HG03175 (cell line): ENCODE measurements at regions not wholly inside any gene's neighbourhood (a gene's known extent, or its start where the extent isn't known, plus 50 kb on each side); places are given as distances from the start of the nearest gene placed in this dataset.
"Not testable (repeated sequence)": the region's sequence is repeated elsewhere in the genome, so short reads cannot be mapped to it uniquely, and the experiment has no call there.

ENCODE experiments used
- ATAC-seq: cut with Tn5 transposase; IDR thresholded peaks from one replicate; pipeline ENCODE4 v1.9.1; 2021; ENCODE audit warnings: mild to moderate bottlenecking, moderate library complexity; ENCODE audit not compliant: unreplicated experiment

GRCh38 chr1:218015106-218015505 is 270.0 kb upstream of the RRP15 start:
- not testable (repeated sequence) for ATAC-seq

- ATAC-seq: no peak
These were observed 260.8 kb upstream of the RRP15 start for GRCh38 chr1:218024211-218024720.

- no peak for ATAC-seq
These were observed 259.6 kb upstream of the RRP15 start for GRCh38 chr1:218025454-218025853.

- no peak for ATAC-seq
These were observed 257.9 kb upstream of the RRP15 start for GRCh38 chr1:218027152-218027551.

GRCh38 chr1:218030846-218031245 is 254.2 kb upstream of the RRP15 start:
- ATAC-seq: no peak

GRCh38 chr1:218031901-218032300 is 253.2 kb upstream of the RRP15 start:
- no peak for ATAC-seq

- ATAC-seq: no peak
These were observed 250.6 kb upstream of the RRP15 start for GRCh38 chr1:218034468-218034867.

- ATAC-seq: no peak
These were observed 236.2 kb upstream of the RRP15 start for GRCh38 chr1:218048828-218049420.

- ATAC-seq: no peak
These were observed 235.5 kb upstream of the RRP15 start for GRCh38 chr1:218049641-218050040.

GRCh38 chr1:218058730-218059129 is 226.4 kb upstream of the RRP15 start:
- no peak for ATAC-seq

- no peak for ATAC-seq
These were observed 220.7 kb upstream of the RRP15 start for GRCh38 chr1:218064426-218064825.

GRCh38 chr1:218066332-218066731 is 218.8 kb upstream of the RRP15 start:
- no peak for ATAC-seq

- ATAC-seq: no peak
These were observed 216.9 kb upstream of the RRP15 start for GRCh38 chr1:218068241-218068640.

GRCh38 chr1:218069180-218069579 is 215.9 kb upstream of the RRP15 start:
- ATAC-seq: no peak

- no peak for ATAC-seq
These were observed 212.0 kb upstream of the RRP15 start for GRCh38 chr1:218073062-218073461.

GRCh38 chr1:218078916-218079315 is 206.2 kb upstream of the RRP15 start:
- no peak for ATAC-seq

GRCh38 chr1:218079347-218079746 is 205.7 kb upstream of the RRP15 start:
- no peak for ATAC-seq

GRCh38 chr1:218079820-218080219 is 205.3 kb upstream of the RRP15 start:
- ATAC-seq: no peak

- ATAC-seq: no peak
These were observed 204.2 kb upstream of the RRP15 start for GRCh38 chr1:218080863-218081262.

GRCh38 chr1:218081358-218081757 is 203.7 kb upstream of the RRP15 start:
- ATAC-seq: no peak

GRCh38 chr1:218090459-218090858 is 194.6 kb upstream of the RRP15 start:
- ATAC-seq: no peak

GRCh38 chr1:218101409-218101808 is 183.7 kb upstream of the RRP15 start:
- no peak for ATAC-seq

GRCh38 chr1:218108034-218108433 is 177.1 kb upstream of the RRP15 start:
- no peak for ATAC-seq
